Stomach smooth muscle (tissue), 2 donors: ENCODE measurements at regions not wholly inside any gene's neighbourhood (a gene's known extent, or its start where the extent isn't known, plus 50 kb on each side); places are given as distances from the start of the nearest gene placed in this dataset.
"Not testable (repeated sequence)": the region's sequence is repeated elsewhere in the genome, so short reads cannot be mapped to it uniquely, and the experiment has no call there.

Source experiments
- H3K27ac ChIP-seq: one replicate; pipeline ENCODE4 v1.7.0; 2013; ENCODE audit warnings: mild to moderate bottlenecking, low read length, inconsistent platforms
- H3K27me3 ChIP-seq, 2 donors: one replicate each; pipeline ENCODE4 v1.7.0; 2013; ENCODE audit warnings: low read length in 2 of 2; ENCODE audit not compliant: insufficient read depth in 2 of 2, control insufficient read depth in 1 of 2
- H3K36me3 ChIP-seq, 2 donors: one replicate each; pipeline ENCODE4 v1.7.0; 2013; ENCODE audit warnings: low read length in 2 of 2; ENCODE audit not compliant: control insufficient read depth in 2 of 2, insufficient read depth in 2 of 2
- H3K4me1 ChIP-seq: one replicate; pipeline ENCODE4 v1.7.0; 2013; ENCODE audit warnings: low read length; ENCODE audit not compliant: control insufficient read depth, insufficient read depth
- H3K4me3 ChIP-seq, 2 donors: one replicate each; pipeline ENCODE4 v1.7.0; 2013; ENCODE audit warnings: low read length in 2 of 2
- H3K9ac ChIP-seq, 2 donors: one replicate each; pipeline ENCODE4 v1.7.0; 2013; ENCODE audit warnings: low read length in 2 of 2, mild to moderate bottlenecking in 1 of 2
- H3K9me3 ChIP-seq, 2 donors: one replicate each; pipeline ENCODE4 v1.7.0; 2013; ENCODE audit warnings: low read length in 2 of 2; ENCODE audit not compliant: control insufficient read depth in 2 of 2
- donor health status: healthy.
- donor health status: Pancreatic carcinoma.

GRCh38 chr1:181313466-181313865 is 169.9 kb upstream of the CACNA1E start:
- Histone ChIP-seq H3K4me1 (peaks cover 3% of the 10 kb centered on the region), H3K9ac (no peak overlapping the region), H3K27me3 (peaks cover 31 to 33% of the 10 kb centered on the region in 2 donors), H3K27ac (no peak overlapping the region), H3K36me3 (no peaks in the 10 kb centered on the region), H3K4me3 (no peak overlapping the region), H3K9me3 (no peaks in the 10 kb centered on the region)

- Histone ChIP-seq H3K9me3 (no peaks in the 10 kb centered on the region), H3K4me1 (peaks cover 3% of the 10 kb centered on the region), H3K27ac (no peak overlapping the region), H3K4me3 (no peak overlapping the region), H3K9ac (no peak overlapping the region), H3K36me3 (no peaks in the 10 kb centered on the region), H3K27me3 (peaks cover 36 to 38% of the 10 kb centered on the region in 2 donors)
These were observed 169.3 kb upstream of the CACNA1E start for GRCh38 chr1:181314010-181314409.

GRCh38 chr1:181314959-181315358 is 168.4 kb upstream of the CACNA1E start:
- H3K4me3 ChIP-seq, result no peak overlapping the region
- no peak overlapping the region for H3K27ac ChIP-seq
- no peaks in the 10 kb centered on the region for H3K9me3 ChIP-seq
- peaks cover 39 to 41% of the 10 kb centered on the region in 2 donors for H3K27me3 ChIP-seq
- peaks cover 3% of the 10 kb centered on the region for H3K4me1 ChIP-seq
- no peaks in the 10 kb centered on the region for H3K36me3 ChIP-seq
- no peak overlapping the region for H3K9ac ChIP-seq

GRCh38 chr1:181317261-181317930 is 165.9 kb upstream of the CACNA1E start:
- Histone ChIP-seq H3K36me3 (no peaks in the 10 kb centered on the region), H3K9ac (no peak overlapping the region), H3K4me1 (peaks cover 3% of the 10 kb centered on the region), H3K4me3 (no peak overlapping the region), H3K27me3 (peaks cover 38 to 54% of the 10 kb centered on the region in 2 donors), H3K9me3 (no peaks in the 10 kb centered on the region), H3K27ac (no peak overlapping the region)

- Histone ChIP-seq H3K9ac (no peak overlapping the region), H3K27me3 (peaks cover 38 to 54% of the 10 kb centered on the region in 2 donors), H3K9me3 (no peaks in the 10 kb centered on the region), H3K27ac (no peak overlapping the region), H3K4me1 (peaks cover 3% of the 10 kb centered on the region), H3K4me3 (no peak overlapping the region), H3K36me3 (no peaks in the 10 kb centered on the region)
These were observed 165.1 kb upstream of the CACNA1E start for GRCh38 chr1:181318022-181318857.

GRCh38 chr1:181318858-181319235 is 164.5 kb upstream of the CACNA1E start:
- Histone ChIP-seq H3K36me3 (no peaks in the 10 kb centered on the region), H3K27ac (no peak overlapping the region), H3K9me3 (no peaks in the 10 kb centered on the region), H3K9ac (no peak overlapping the region), H3K27me3 (peaks cover 38 to 50% of the 10 kb centered on the region in 2 donors), H3K4me3 (no peak overlapping the region), H3K4me1 (peaks cover 3% of the 10 kb centered on the region)

- peaks cover 31 to 45% of the 10 kb centered on the region in 2 donors for H3K27me3 ChIP-seq
These were observed 163.4 kb upstream of the CACNA1E start for GRCh38 chr1:181319907-181320306.

GRCh38 chr1:181324797-181325616 is 158.3 kb upstream of the CACNA1E start:
- Histone ChIP-seq H3K27me3 (peaks cover 4 to 20% of the 10 kb centered on the region in 2 donors), H3K27ac (no peak overlapping the region), H3K9me3 (peaks cover 0 to 4% of the 10 kb centered on the region in 2 donors), H3K4me1 (no peaks in the 10 kb centered on the region), H3K9ac (no peak overlapping the region), H3K4me3 (no peak overlapping the region), H3K36me3 (no peaks in the 10 kb centered on the region)

More at GRCh38 chr1:181319907-181320306, 163.4 kb upstream of the CACNA1E start:
- no peaks in the 10 kb centered on the region for H3K36me3 ChIP-seq
- no peaks in the 10 kb centered on the region for H3K9me3 ChIP-seq
- H3K4me1 ChIP-seq, result peaks cover 3% of the 10 kb centered on the region
- no peak overlapping the region for H3K9ac ChIP-seq
- no peak overlapping the region for H3K27ac ChIP-seq
- H3K4me3 ChIP-seq, result no peak overlapping the region

GRCh38 chr1:181325765-181326164 is 157.6 kb upstream of the CACNA1E start:
- not testable (repeated sequence) for H3K27ac ChIP-seq, H3K9me3 ChIP-seq
- H3K27me3 ChIP-seq, result peaks cover 2 to 14% of the 10 kb centered on the region in 2 donors

GRCh38 chr1:181326348-181326747 is 157.0 kb upstream of the CACNA1E start:
- Histone ChIP-seq H3K27ac (no peak overlapping the region), H3K36me3 (no peaks in the 10 kb centered on the region), H3K9ac (no peak overlapping the region), H3K4me1 (no peaks in the 10 kb centered on the region), H3K4me3 (no peak overlapping the region), H3K27me3 (peaks cover 2 to 10% of the 10 kb centered on the region in 2 donors), H3K9me3 (peaks cover 0 to 4% of the 10 kb centered on the region in 2 donors)

More at GRCh38 chr1:181325765-181326164, 157.6 kb upstream of the CACNA1E start:
- not testable (repeated sequence) for H3K4me1 ChIP-seq, H3K36me3 ChIP-seq, H3K4me3 ChIP-seq, H3K9ac ChIP-seq
